Thyroid gland (tissue), 4 donors: ENCODE measurements at regions not wholly inside any gene's neighbourhood (a gene's known extent, or its start where the extent isn't known, plus 50 kb on each side); places are given as distances from the start of the nearest gene placed in this dataset.

Source experiments
- POLR2A ChIP-seq, 2 donors: fragments of 450-650 bp; IDR thresholded peaks; one replicate each; pipeline ENCODE4 v1.6.1; 2017; ENCODE audit warnings: antibody characterized with exemption in 2 of 2, mild to moderate bottlenecking in 2 of 2, moderate library complexity in 1 of 2
- TF ChIP-seq, protein P1 (sequence below), 6 experiments: fragments of 200-600 bp in 3 of 6; fragments of 450-650 bp in 3 of 6; sonication (generic) in 3 of 6; IDR thresholded peaks; one replicate each; pipeline ENCODE4 v1.5.1; 2016 to 2019; ENCODE audit warnings: antibody characterized with exemption in 6 of 6, mild to moderate bottlenecking in 2 of 6, inconsistent platforms in 1 of 6, moderate library complexity in 1 of 6

GRCh38 chr12:86721713-86722397, 465.7 kb upstream of the MGAT4C start:
- TF ChIP-seq, protein P1, sequence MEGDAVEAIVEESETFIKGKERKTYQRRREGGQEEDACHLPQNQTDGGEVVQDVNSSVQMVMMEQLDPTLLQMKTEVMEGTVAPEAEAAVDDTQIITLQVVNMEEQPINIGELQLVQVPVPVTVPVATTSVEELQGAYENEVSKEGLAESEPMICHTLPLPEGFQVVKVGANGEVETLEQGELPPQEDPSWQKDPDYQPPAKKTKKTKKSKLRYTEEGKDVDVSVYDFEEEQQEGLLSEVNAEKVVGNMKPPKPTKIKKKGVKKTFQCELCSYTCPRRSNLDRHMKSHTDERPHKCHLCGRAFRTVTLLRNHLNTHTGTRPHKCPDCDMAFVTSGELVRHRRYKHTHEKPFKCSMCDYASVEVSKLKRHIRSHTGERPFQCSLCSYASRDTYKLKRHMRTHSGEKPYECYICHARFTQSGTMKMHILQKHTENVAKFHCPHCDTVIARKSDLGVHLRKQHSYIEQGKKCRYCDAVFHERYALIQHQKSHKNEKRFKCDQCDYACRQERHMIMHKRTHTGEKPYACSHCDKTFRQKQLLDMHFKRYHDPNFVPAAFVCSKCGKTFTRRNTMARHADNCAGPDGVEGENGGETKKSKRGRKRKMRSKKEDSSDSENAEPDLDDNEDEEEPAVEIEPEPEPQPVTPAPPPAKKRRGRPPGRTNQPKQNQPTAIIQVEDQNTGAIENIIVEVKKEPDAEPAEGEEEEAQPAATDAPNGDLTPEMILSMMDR (IDR thresholded peaks at IDR 0.05) = no peak
- no peak for TF ChIP-seq POLR2A (IDR thresholded peaks at IDR 0.05)
